OCI-LY7 (cell line): ENCODE measurements at regions not wholly inside any gene's neighbourhood (a gene's known extent, or its start where the extent isn't known, plus 50 kb on each side); places are given as distances from the start of the nearest gene placed in this dataset.

Source experiments
- CTCF ChIP-seq: fragments of 200-600 bp; sonication (generic); conservative IDR thresholded peaks from 2 replicates; pipeline ENCODE4 v1.5.1; 2014; ENCODE audit warnings: mild to moderate bottlenecking, antibody characterized with exemption, low read length, moderate library complexity, mixed read lengths
- EZH2phosphoT487 ChIP-seq: fragments of 200-600 bp; sonication (generic); IDR thresholded peaks from 2 replicates; pipeline ENCODE4 v1.6.1; 2018; ENCODE audit warnings: low read depth, borderline replicate concordance, mild to moderate bottlenecking, mixed run types, antibody characterized with exemption, low read length, moderate library complexity, mixed read lengths

- TF ChIP-seq EZH2phosphoT487 (no peak), CTCF (no peak)
Measured at GRCh38 chr2:128388499-128388941, 69.9 kb upstream of the HS6ST1 start.
